ENCODE measurements at regions not wholly inside any gene's neighbourhood (a gene's known extent, or its start where the extent isn't known, plus 50 kb on each side); places are given as distances from the start of the nearest gene placed in this dataset.

- DNase-seq (ENCODE audit: insufficient read length, low spot score) (no peak), FAIRE-seq (no peak)
- TF ChIP-seq POLR2A (IDR thresholded peaks at IDR 0.05; ENCODE audit: low read depth, low read length): no peak
- no peak for TF ChIP-seq TAF1 (IDR thresholded peaks at IDR 0.05; ENCODE audit: low read depth, low read length)
- TF ChIP-seq PAX5 (IDR thresholded peaks at IDR 0.05; ENCODE audit: insufficient read depth, low read length, severe bottlenecking): no peak
- no peak for TF ChIP-seq POLR2AphosphoS5 (IDR thresholded peaks at IDR 0.05; ENCODE audit: low read depth, low read length)
- no peak for TF ChIP-seq SPI1 (IDR thresholded peaks at IDR 0.05; ENCODE audit: low read depth, low read length)
- no peak for TF ChIP-seq POU2F2 (IDR thresholded peaks at IDR 0.05; ENCODE audit: low read depth, low read length)
These were observed 78.0 kb upstream of the CWC22 start for GRCh38 chr2:180085144-180085543.

GRCh38 chr2:180077295-180077906 lies 70.3 kb upstream of the CWC22 start:
- DNase-seq (ENCODE audit: insufficient read length, low spot score) (no peak), FAIRE-seq (no peak)
- TF ChIP-seq TAF1 (IDR thresholded peaks at IDR 0.05; ENCODE audit: low read depth, low read length): no peak
- no peak for TF ChIP-seq POLR2A (IDR thresholded peaks at IDR 0.05; ENCODE audit: low read depth, low read length)
- TF ChIP-seq POU2F2 (IDR thresholded peaks at IDR 0.05; ENCODE audit: low read depth, low read length): no peak
- no peak for TF ChIP-seq PAX5 (IDR thresholded peaks at IDR 0.05; ENCODE audit: insufficient read depth, low read length, severe bottlenecking)
- TF ChIP-seq POLR2AphosphoS5 (IDR thresholded peaks at IDR 0.05; ENCODE audit: low read depth, low read length): no peak
- TF ChIP-seq SPI1 (IDR thresholded peaks at IDR 0.05; ENCODE audit: low read depth, low read length): no peak

GRCh38 chr2:180075870-180076269 lies 68.8 kb upstream of the CWC22 start:
- no peak for TF ChIP-seq POLR2AphosphoS5 (IDR thresholded peaks at IDR 0.05; ENCODE audit: low read depth, low read length)
- FAIRE-seq (no peak), DNase-seq (ENCODE audit: insufficient read length, low spot score) (no peak)

GRCh38 chr2:180071797-180072196 lies 64.7 kb upstream of the CWC22 start:
- DNase-seq (ENCODE audit: insufficient read length, low spot score) (no peak), FAIRE-seq (no peak)

GRCh38 chr2:180063494-180064092 lies 56.5 kb upstream of the CWC22 start:
- FAIRE-seq: no peak
- no peak for DNase-seq (ENCODE audit: insufficient read length, low spot score)

More at GRCh38 chr2:180071797-180072196, 64.7 kb upstream of the CWC22 start:
- no peak for TF ChIP-seq POLR2AphosphoS5 (IDR thresholded peaks at IDR 0.05; ENCODE audit: low read depth, low read length)
- no peak for TF ChIP-seq TAF1 (IDR thresholded peaks at IDR 0.05; ENCODE audit: low read depth, low read length)

GRCh38 chr2:180062178-180062577 lies 55.1 kb upstream of the CWC22 start:
- no peak for TF ChIP-seq POLR2AphosphoS5 (IDR thresholded peaks at IDR 0.05; ENCODE audit: low read depth, low read length)
- no peak for TF ChIP-seq TAF1 (IDR thresholded peaks at IDR 0.05; ENCODE audit: low read depth, low read length)
- TF ChIP-seq POLR2A (IDR thresholded peaks at IDR 0.05; ENCODE audit: low read depth, low read length): no peak
- no peak for TF ChIP-seq PAX5 (IDR thresholded peaks at IDR 0.05; ENCODE audit: insufficient read depth, low read length, severe bottlenecking)
- no peak for TF ChIP-seq POU2F2 (IDR thresholded peaks at IDR 0.05; ENCODE audit: low read depth, low read length)
- no peak for TF ChIP-seq SPI1 (IDR thresholded peaks at IDR 0.05; ENCODE audit: low read depth, low read length)
- DNase-seq (ENCODE audit: insufficient read length, low spot score): no peak
- no peak for FAIRE-seq

More at GRCh38 chr2:180063494-180064092, 56.5 kb upstream of the CWC22 start:
- TF ChIP-seq POLR2A (IDR thresholded peaks at IDR 0.05; ENCODE audit: low read depth, low read length) (no peak), PAX5 (IDR thresholded peaks at IDR 0.05; ENCODE audit: insufficient read depth, low read length, severe bottlenecking) (no peak), TAF1 (IDR thresholded peaks at IDR 0.05; ENCODE audit: low read depth, low read length) (no peak)

GRCh38 chr2:180061546-180061945 lies 54.4 kb upstream of the CWC22 start:
- TF ChIP-seq SPI1 (IDR thresholded peaks at IDR 0.05; ENCODE audit: low read depth, low read length): no peak
- no peak for TF ChIP-seq POLR2AphosphoS5 (IDR thresholded peaks at IDR 0.05; ENCODE audit: low read depth, low read length)
- no peak for TF ChIP-seq POU2F2 (IDR thresholded peaks at IDR 0.05; ENCODE audit: low read depth, low read length)
- TF ChIP-seq POLR2A (IDR thresholded peaks at IDR 0.05; ENCODE audit: low read depth, low read length): no peak
- TF ChIP-seq PAX5 (IDR thresholded peaks at IDR 0.05; ENCODE audit: insufficient read depth, low read length, severe bottlenecking): no peak
- TF ChIP-seq TAF1 (IDR thresholded peaks at IDR 0.05; ENCODE audit: low read depth, low read length): no peak
- no peak for FAIRE-seq
- DNase-seq (ENCODE audit: insufficient read length, low spot score): no peak

- TF ChIP-seq PAX5 (IDR thresholded peaks at IDR 0.05; ENCODE audit: insufficient read depth, low read length, severe bottlenecking) (no peak), SPI1 (IDR thresholded peaks at IDR 0.05; ENCODE audit: low read depth, low read length) (no peak)
- DNase-seq (ENCODE audit: insufficient read length, low spot score): no peak
- no peak for FAIRE-seq
These were observed 54.0 kb upstream of the CWC22 start for GRCh38 chr2:180061085-180061484.

- TF ChIP-seq SPI1 (IDR thresholded peaks at IDR 0.05; ENCODE audit: low read depth, low read length): no peak
- TF ChIP-seq POLR2AphosphoS5 (IDR thresholded peaks at IDR 0.05; ENCODE audit: low read depth, low read length): no peak
- DNase-seq (ENCODE audit: insufficient read length, low spot score): no peak
- FAIRE-seq: no peak
These were observed 51.9 kb upstream of the CWC22 start for GRCh38 chr2:180058993-180059392.

GRCh38 chr2:180057706-180058412 lies 50.8 kb upstream of the CWC22 start:
- FAIRE-seq: no peak
- no peak for DNase-seq (ENCODE audit: insufficient read length, low spot score)
- TF ChIP-seq PAX5 (IDR thresholded peaks at IDR 0.05; ENCODE audit: insufficient read depth, low read length, severe bottlenecking) (no peak), POU2F2 (IDR thresholded peaks at IDR 0.05; ENCODE audit: low read depth, low read length) (no peak), TAF1 (IDR thresholded peaks at IDR 0.05; ENCODE audit: low read depth, low read length) (no peak), POLR2A (IDR thresholded peaks at IDR 0.05; ENCODE audit: low read depth, low read length) (no peak), POLR2AphosphoS5 (IDR thresholded peaks at IDR 0.05; ENCODE audit: low read depth, low read length) (no peak), SPI1 (IDR thresholded peaks at IDR 0.05; ENCODE audit: low read depth, low read length) (no peak)
